ENCODE measurements at regions not wholly inside any gene's neighbourhood (a gene's known extent, or its start where the extent isn't known, plus 50 kb on each side); places are given as distances from the start of the nearest gene placed in this dataset.
A peak's percentile ranks its signal among the peaks of the same experiment; 100 is the strongest.
"Not testable (repeated sequence)": the region's sequence is repeated elsewhere in the genome, so short reads cannot be mapped to it uniquely, and the experiment has no call there.

DNA sequence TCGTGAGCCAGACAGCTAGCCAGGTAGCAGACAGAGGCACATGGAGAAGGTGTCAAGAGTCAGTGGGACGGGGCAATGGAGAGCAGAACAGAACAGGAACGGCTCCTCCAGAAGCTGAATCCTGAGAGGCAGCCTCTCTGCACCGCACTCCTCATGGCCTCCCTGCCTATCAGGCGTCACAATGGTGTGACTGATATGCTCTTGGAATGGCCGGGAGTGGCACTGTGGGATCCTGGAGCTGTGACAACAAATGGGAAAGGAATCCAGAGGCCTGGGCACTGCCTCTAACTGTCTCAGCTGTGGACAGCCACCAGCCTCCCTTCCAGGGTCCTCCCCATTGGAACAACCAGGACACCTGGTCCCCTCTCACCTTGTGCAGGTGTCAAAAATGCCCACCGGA lies 89.1 kb upstream of the ID2 start:
- no peak for DNase-seq

DNA sequence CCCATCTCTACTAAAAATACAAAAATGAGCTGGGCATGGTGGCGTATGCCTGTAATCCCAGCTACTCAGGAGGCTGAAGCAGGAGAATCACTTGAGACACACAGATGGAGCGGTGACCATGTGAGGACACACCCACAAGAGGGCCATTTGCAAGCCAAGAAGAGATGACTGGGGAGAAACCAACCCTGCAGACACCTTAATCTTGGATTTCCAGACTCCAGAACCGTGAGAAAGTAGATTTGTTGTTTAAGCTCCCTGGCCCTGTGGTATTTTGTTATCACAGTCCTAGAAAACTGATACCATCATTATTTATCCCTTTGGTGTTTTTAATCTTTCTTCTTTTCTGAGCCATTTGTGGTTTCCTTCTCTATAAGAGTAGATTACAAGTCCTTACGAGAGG lies 88.6 kb upstream of the ID2 start:
- DNase-seq = no peak

DNA sequence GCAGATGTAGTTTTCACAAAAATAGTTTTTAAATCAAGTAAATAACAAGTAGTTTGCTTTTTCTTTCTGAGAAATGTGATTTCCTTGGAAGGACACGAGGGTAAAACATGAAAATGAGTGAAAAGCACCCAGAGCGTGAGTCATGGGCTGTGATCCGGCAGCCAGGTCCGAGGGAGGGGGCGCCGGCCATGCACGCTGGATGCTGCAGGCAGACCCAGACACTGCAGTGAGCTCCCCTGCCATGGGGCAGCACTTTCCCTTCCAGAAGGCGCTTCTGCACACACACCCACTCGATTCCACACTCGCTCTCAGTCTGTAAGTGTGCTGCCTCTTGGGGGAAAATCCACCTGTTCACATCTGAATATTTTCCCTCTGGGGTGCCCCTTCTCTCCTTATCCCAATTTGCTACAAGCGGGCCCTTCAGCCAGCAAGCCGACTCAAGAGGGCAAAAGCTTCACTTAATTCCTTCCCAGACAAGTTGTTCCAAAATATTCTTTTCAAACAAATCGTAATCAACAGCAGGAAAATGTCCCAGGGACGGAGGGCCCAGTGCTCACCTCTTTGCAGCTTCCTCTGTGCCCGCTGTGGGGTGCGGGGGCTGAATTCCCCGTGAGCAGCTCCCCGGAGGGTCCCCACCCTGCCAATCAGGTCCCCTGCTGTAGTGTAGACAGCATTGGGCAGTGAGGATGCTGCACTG lies 87.0 kb upstream of the ID2 start:
- DNase-seq = no peak

DNA sequence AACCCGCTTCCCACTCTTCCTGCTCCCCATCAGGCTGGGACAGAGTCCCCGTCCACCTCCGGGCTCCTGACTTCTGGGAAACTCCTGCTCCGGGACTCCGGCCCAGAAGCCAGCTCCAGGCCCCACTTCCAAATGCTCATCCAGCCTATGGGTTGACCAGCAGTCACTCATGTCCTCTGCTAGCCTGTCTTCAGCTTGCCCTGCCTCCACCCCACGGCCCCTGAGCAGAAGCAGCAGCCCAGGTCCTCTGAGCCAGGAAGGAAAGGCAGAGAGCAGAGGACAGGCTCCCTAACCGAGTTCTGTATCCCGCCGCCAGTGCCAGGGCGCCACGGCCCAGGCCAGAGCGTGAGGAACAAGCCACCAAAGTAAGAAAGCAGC lies 86.4 kb upstream of the ID2 start:
- no peak for DNase-seq

DNA sequence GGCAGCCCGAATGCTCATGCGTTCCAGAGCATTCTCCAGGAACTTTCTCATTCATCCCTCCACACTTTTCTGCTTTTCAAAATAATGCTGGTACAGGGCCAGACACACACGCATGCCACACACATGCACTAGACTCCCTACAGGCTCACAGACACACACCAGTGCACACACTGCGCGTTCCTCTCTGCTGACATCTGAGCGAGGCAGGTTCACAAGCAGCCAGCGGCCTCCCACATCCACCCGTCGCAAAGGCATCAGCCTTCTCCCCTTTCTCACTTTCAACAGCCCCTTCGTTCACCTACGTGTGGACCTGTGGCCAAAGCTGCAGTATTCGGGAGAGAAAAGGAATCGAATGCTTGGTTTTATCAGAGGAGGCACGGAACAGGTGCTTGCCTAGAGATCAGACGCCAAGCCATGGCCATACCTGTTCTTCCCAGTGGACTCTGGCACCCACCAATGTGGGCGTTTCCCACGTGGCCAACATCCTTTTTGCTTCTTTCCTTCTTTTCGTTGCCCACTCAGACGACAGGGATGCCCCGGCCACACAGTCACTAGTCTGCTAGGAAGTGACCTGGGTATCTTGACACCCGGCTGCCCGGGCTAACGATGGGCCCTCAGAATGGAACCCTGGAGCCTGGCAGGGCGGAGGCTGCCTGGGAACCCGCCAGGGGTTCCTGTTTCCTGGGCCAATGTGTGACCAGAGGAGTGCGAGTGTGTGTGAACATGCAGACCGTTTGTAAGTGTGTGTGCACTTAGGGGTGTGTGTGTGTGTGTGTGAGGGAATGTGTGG lies 85.8 kb upstream of the ID2 start:
- DNase-seq = no peak

DNA sequence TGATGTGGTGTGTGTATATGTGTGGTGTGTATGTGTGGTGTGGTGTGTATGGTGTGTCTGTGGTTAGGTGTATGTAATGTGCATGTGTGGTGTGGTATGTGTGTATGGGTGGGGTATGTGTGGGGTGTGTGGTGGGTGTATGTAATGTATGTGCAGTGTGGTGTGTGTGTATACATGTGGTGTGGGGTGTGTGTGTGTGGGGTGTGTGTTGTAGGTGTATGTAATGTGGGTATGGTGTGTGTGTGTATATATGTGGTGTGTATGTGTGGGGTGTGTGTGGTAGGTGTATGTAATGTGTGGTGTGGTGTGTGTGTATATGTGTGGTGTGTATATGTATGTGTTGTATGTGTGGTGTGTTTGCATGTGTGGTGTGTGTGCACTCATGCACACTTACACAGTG lies 84.8 kb upstream of the ID2 start:
- DNase-seq = no peak

DNA sequence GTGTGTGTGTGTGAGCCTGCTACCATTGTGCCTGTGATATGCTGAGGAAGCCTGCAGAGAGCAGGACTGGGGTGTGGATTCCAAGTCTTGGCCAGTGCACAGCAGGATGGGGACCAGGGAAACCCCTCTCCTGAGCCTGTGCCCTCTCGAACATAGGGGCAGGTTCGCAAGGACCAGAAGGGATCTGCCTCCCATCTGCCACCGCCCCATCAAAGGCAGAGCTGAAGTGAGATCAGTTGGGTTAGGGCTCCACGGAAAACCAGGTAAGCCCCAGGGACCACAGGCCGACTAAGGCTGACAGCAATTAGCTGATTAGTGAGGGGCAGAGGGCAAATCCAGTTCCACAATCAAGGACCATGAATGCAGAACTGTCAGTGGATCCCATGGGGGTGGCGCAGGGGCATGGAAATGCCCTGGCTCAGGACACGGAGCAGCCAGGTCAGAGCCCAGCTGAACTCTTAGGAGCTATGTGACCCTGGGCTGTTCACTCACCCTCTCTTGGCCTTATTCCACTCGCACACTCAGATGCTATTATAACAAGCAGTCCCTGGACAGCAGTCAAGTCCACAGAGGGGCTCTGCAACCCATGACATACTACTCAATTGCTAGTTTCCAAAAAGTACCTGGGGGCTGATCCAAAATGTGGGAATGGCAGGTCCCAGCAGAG lies 84.2 kb upstream of the ID2 start:
- no peak for DNase-seq

DNA sequence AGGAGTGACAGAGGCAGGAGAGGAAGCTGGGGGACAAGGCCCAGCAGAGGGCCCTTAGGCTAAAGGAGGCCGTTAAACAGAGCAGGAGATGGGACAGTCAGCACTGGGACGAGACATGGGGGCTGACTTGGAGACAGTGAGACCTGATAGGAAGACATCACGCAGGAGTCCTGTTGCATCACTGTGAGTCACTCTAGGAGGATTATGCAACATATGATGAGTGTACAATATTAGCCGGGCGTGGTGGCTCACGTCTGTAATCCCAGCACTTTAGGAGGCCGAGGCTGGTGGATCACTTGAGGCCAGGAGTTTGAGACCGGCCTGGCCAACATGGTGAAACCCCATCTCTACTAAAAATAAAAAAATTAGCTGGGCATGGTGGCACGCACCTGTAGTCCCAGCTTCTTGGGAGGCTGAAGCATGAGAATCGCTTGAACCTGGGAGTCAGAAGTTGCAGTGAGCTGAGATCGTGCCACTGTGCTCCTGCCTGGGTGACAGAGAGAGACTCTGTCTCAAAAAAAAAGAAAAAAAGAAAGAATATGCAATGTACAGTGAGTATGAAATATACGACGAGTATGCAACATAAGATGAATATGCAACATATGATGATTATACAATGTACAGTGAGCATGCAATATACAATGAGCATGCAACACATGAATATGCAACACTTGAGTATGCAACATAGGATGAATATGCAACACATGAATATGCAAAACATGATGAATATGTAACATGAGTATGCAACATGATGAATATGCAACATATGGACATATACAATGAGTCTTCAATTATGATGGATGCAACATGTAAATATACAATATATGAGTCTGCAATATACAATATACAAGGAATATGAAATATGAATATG lies 83.3 kb upstream of the ID2 start:
- DNase-seq = peak; percentile 70

DNA sequence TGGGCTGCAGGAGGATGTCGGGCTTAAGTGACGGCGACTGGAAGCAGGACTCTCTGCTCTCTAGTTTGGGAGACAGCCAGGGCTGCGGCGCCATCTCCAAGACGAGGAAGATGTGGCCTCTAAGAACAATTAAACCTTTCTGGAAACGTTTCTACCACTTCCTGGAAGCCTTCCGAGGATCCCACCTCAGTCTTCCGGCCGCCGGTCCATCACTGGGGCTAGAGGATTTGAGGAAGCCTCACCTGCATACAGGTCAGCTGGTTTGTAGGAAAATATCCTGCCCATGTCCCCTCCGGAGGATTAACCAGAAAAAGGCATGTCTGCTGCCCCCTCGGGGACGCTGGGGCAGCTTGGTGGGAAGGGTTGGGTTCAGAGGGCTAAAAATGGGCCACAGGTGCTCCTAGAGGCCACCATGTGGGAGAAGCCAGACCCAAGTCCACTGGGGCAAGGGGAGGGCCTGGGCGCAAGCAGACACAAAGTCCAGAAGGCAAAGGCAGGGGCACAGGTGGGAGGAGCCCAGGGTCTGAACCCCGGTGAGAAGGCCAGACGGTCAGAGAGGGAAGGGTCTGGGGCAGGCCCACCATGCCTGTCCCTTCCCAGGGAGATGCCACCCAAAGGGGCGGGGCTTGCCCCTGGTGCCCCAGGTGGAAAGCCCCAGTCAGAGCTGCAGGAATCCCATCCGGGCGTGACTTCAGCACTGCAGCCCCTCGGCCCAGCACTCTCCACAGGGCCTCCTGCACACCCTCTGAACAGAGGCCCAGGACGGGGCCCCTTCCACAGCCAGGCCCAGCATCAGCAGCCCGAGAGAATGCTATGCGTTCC lies 82.2 kb upstream of the ID2 start:
- DNase-seq = no peak

DNA sequence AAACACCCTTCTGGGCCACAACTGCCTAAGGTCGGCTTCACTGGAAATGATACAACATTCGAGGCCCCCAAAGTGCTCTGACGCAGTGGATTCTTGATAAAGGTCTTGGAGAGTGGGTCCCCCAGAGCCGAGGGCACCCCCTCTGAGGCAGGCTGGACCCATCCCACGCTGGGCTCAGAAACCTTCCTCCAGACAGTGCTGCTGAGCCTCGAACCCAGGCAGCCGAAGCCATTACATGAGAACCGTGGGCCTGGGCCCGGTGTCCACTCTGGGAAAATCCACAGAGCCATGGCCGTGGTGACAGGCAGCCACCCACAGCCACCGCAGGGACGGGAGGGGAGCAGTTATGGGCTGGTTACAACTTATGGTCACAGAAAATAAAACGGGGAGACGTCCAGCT lies 81.4 kb upstream of the ID2 start:
- DNase-seq = no peak

DNA sequence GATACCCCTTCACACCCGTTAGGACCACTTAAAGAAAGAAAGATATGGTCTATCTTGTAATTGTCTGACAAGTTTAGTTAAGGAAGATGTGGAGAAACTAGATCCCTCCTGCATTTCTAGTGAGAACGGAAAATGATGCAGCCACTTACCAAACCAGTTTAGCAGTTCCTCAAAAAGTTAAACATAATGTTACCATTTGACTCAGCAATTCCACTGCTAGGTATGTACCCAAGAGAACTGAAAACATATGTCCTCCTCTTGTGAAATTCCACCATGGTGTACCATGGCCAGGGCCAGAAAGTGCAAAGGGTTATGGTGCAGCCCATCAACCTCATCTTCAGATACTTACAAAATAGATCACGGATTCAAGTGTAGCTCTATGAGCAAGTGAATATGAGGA lies 79.0 kb upstream of the ID2 start:
- no peak for DNase-seq

DNA sequence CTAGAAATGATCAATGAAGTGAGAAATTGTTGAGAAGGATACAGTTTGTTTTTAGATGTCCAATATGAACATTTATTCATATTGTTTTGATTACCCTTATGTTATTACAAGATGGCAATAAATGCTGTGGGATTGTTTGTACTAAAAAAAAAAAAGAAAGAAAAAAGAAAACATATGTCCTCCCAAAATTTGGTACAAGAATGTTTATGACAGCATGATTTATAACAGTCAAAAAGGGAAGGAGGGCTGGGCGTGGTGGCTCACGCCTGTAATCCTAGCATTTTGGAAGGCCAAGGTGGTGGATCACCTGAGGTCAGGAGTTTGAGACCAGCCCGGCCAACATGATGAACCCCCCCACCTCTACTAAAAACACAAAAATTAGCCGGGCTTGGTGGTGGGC lies 78.5 kb upstream of the ID2 start:
- DNase-seq = not testable (repeated sequence)

DNA sequence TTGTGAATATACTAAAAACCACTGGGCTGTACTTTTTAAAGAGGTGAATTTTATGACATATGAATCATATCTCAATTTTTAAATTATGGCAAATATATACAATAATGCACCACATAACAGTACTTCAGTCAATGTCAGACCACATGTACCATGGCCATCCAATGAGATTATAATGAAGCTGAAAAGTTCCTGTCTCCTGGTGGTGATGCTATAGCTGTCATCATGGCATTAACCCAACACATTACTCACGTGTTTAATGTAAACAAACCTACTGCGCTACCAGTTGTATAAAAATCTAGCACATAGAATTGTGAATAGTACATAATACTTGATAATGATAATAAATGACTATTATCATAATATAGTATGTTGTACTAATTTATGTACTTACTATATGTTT lies 77.6 kb upstream of the ID2 start:
- DNase-seq = no peak

DNA sequence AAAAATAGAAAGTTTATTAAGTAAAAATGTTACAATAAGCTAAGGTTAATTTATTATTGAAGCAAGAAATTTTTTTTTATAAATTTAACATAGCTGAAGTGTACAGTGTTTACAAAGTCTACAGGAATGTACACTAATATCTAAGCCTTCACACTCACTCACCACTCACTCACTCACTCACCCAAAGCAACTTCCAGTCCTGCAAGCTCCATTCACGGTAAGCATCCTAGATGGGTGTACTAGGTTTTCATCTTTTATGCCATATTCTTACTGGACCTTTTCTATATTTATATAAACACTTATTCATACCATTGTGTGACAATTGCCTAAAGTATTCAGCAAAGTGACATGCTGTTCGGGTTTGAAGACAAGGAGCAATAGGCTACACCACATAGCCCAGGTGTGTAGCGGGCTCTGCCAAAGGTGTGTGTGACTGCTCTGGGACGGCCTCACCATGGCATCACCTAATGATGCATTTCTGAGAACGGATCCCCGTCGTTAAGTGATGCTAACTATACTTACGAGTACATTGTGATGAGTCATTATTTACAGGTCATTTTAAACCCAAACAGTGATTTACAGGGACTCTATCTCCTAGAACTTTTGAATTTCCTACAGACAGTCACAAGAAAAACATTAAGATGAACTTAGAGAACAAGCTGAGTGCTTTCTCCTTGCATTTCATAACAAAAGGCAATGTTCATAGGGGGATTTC lies 76.3 kb upstream of the ID2 start:
- DNase-seq = no peak

DNA sequence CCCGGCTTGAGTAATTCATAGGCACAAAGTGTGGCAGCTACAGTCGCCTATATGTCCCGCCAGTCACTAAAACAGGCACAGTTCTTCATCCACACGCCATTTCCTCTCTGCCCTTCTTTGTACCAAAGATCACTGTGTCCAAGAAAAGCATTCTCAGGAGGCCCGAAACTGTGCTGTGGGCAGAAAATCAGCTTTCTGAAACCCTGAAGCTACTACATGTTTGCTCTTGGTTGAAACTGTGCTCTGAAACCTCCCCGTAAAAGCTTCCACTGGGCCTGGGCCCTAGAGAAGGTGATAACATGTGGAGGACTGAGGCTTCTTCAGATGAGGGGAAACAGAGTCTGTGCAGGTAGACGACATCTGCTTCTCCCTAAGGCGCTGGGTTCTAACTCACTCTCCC lies 75.6 kb upstream of the ID2 start:
- DNase-seq = no peak

DNA sequence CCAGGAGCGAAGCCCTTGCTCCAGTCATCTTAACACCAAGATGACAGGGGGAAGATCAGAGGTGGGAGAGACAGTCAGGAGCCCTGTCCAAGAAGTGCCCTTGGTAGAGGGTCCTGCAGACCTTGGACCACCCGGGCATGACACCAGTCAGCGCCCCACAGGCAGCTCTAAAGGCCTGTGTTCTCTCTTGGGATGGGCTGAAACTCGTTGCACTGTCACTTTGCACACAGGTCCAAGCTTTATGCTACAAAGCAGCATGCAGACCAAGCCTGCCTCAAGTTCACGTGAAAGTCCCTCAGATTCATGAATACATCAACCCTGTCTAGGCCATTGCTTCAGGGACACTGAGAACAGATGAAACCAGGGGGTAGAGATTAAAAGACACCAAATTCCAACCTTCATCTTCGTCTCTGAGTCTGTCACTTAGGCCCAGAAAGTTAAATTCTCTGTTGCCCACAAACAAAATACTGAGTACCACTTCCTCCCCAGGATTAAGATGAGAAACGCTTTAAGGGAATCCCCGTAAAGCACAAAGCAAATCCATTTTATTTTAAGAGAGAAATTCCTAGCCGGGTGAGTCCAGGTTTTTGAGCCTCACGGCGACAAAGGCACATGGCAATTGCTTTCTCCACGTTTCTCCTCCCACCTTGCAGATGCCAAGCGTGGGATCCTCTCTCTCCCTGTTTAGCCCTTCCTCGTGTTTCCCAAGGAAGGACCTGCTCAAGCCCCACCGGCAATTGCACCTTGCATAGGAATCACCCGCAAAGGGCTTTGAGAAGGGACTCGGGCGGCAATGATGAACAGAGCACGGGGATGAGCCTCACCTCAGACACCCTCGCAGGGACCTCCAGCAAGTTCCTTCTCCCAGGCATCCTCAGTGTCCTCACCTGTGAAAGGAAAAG lies 75.0 kb upstream of the ID2 start:
- DNase-seq = no peak

DNA sequence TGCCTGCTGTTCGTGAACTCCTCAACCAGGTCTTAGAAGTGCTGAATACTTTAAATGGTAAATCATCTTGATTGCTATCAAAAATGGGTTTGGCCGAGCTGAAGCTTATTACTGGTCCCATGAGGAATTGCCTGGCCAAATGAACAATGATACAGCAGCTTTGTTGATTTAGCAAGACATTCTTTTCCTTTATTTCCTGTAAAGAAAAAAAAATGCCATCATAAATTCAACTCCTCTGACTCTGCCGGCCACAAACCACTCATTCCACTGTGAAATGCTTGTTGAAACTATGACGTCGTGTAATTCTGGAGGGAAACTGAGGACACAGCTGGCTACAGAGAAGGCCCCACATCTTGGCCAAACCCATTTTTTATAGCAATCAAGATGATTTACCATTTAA lies 74.2 kb upstream of the ID2 start:
- no peak for DNase-seq

DNA sequence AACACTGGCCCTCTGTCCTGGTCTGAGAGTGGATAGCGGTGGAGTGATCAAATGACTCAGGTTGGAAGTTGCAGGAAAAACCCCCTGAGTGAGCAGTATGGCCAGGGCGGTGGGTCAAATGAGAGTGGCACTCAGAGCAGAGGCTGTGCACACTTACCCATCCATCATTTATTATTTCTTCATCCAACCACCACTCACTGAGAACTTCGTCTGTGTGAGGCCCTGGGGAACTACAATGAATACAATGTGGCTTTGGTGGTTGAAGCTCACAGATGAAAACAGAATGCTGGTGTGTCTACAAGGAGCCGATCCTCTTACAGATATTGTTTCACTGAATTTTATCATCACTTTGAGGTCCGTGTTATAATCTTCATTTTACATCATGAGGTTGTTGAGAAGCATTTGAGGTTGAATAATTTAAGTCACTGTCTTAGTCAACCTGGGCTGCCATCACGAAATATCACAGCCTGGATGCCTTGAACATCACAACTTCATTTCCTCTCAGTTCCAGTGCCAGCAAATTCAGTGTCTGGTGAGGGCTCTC lies 73.4 kb upstream of the ID2 start:
- DNase-seq = no peak

DNA sequence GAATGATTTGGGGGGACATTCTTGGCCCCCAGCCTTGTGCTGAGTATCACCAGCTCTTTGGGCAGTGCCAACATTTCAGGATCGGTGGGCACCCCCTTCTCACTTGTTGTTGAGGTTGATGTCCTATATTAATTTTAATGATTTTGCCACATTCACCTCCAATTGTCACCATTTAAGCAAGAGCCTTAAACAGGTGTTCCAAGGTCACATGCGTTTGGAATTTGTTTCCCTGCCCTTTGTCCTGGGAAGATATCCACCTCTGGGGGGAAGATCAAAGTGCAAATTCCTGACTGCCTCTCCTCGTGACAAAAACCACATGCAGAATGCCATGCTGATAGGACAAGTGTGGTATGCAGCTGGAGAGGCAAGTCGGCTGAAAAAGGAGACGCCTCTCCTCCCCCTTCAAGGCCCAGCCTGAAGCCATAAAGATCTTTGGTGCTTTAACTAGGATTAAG lies 72.5 kb upstream of the ID2 start:
- DNase-seq = no peak

DNA sequence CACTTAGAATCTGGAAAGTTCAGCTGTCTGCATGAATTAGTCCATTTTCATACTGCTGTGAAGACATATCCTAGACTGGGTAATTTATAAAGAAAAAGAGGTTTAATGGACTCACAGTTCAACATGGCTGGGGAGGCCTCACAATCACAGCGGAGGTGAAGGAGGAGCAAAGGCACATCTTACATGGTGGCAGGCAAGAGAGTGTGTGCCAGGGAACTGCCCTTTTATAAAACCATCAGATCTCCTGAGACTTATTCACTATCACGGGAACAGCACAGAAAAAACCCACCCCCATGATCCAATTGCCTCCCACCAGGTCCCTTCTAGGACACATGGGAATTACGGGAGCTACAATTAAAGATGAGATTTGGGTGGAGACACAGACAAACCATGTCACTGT lies 71.1 kb upstream of the ID2 start:
- not testable (repeated sequence) for DNase-seq

All from CD4-positive, alpha-beta T cell treated with Interferon gamma for 1 hour (primary cell).